ENCODE measurements at regions not wholly inside any gene's neighbourhood (a gene's known extent, or its start where the extent isn't known, plus 50 kb on each side); places are given as distances from the start of the nearest gene placed in this dataset.

- intact Hi-C loops (cut with DNase I): no loop called here
- no peak for DNase-seq (ENCODE audit: low spot score)
Measured at GRCh38 chr9:96027251-96028131, 152.0 kb downstream of the ERCC6L2 start.

DNA sequence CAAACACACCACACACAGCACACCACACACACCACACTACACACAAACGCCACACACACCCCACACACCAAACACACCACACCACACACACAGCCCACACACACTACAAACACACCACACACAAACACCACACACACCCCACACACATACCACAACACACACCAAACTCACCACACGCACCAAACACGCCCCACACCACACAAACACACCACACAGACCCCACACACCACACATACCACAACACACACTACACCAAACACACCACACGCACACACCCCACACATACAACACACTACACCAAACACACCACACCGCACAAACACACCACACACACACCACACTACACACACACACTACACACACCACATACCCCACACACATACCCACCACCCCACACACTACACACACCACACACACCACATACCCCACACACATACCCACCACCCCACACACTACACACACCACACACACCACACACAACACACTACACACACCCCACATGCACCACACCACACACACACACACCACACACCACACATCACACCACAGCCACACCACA, 151.2 kb downstream of the ERCC6L2 start:
- intact Hi-C loops (cut with DNase I): no loop called here
- no peak for DNase-seq (ENCODE audit: low spot score)

- DNase-seq (ENCODE audit: low spot score): no peak
- intact Hi-C loops (cut with DNase I): no loop called here
Measured at GRCh38 chr9:96025995-96026602, 150.6 kb downstream of the ERCC6L2 start.

- DNase-seq (ENCODE audit: low spot score): no peak
- intact Hi-C loops (cut with DNase I): no loop called here
Measured at GRCh38 chr9:96023486-96023885, 148.0 kb downstream of the ERCC6L2 start.

DNA sequence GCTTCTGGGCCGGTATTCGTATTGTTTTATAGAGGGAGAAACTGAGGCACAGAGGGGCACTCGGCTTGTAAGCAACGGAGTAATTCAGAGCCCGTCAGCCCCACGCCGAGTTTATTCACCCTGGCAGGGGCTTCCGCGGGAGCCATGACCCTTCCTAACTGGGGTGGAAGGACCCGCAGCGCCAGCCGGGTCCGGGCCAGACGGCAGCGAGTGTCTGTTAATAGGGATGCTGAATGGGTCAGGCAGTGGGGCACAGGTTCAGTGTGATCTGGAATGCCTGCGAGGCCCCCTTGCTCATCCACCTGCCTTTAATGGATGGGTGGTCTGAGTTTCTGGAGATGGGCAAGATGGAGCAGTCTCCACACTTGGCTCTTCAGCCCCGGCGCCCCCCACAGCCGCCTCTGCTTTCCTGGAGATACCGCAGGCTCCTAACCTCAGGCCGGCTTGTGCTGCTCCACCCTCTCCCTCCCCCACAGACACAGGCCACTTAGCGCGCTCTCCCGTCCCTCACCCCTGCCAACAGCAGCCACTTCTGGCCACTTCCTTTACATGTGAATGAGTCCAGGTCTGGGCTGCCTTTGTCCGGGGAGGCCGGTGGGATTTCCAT, 147.1 kb downstream of the ERCC6L2 start:
- intact Hi-C loops (cut with DNase I): no loop called here

GRCh38 chr9:96021551-96022444, 146.3 kb downstream of the ERCC6L2 start:
- DNase-seq (ENCODE audit: low spot score): no peak
- intact Hi-C loops (cut with DNase I): no loop called here

More for the DNA sequence above, 147.1 kb downstream of the ERCC6L2 start:
- no peak for DNase-seq (ENCODE audit: low spot score)

DNA sequence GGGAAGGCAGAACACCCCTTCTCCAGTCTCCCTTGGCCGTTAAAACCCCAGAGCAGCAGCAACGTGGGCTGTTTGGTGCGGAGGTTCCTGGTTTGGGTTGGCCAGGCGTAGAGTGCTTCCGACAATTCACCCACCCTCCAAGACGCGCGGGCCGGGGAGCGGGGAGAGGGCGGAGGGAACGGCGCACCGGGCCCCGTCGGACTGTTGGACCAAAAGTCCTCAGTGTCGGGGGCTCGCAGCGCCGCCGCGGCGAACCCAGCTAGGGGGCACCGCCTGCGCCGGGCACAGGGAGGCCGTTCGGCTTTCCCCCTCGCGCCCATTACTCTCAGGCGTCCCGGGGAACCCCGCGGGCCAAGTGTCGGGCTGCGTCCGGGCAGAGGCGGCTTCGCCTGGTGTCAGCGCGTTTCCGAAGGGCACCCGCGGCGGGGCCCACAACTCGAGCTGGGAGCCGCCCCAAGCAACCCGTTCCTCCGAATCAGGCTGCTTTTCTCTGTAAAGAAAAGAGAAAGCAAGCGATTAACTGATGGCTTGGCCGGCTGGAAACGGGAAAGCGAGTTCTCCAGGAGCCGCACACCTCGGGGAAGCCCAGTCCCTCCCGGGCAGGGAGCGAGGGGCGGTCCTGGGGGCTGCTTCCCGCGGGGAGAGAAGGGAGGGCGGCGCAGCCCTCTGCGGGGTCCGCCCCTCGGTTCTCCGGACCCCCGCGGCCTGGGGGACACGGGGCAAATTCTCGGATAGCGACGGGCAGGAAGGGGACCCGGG, 145.5 kb downstream of the ERCC6L2 start:
- intact Hi-C loops (cut with DNase I): no loop called here
- DNase-seq (ENCODE audit: low spot score): peak; percentile 86

- intact Hi-C loops (cut with DNase I): no loop called here
Measured at GRCh38 chr9:96020300-96020791, 144.9 kb downstream of the ERCC6L2 start.

More at GRCh38 chr9:96020300-96020791, 144.9 kb downstream of the ERCC6L2 start:
- DNase-seq (ENCODE audit: low spot score): no peak

Data from posterior vena cava (tissue), 2 donors.